ENCODE measurements at regions not wholly inside any gene's neighbourhood (a gene's known extent, or its start where the extent isn't known, plus 50 kb on each side); places are given as distances from the start of the nearest gene placed in this dataset.

GRCh38 chr4:111807576-111807975, 337.7 kb upstream of the FAM241A start:
- ATAC-seq = no peak
- TF ChIP-seq CTCF (IDR thresholded peaks at IDR 0.05) = no peak
- no peak for TF ChIP-seq POLR2AphosphoS5 (IDR thresholded peaks at IDR 0.05)
- TF ChIP-seq POLR2A (IDR thresholded peaks at IDR 0.05) = no peak
- no peak for TF ChIP-seq EP300 (IDR thresholded peaks at IDR 0.05)
- Histone ChIP-seq H3K36me3 (no peaks in the 10 kb centered on the region), H3K4me3 (no peak overlapping the region), H3K27me3 (peaks cover 14% of the 10 kb centered on the region), H3K9me3 (no peaks in the 10 kb centered on the region), H3K4me1 (no peaks in the 10 kb centered on the region), H3K27ac (no peak overlapping the region)
- 58 to 61% methylated on average over 5 of the region's 5 CpGs for WGBS, 2 donors (ENCODE audit: low coverage in 1 of 2)

- WGBS, 2 donors (ENCODE audit: low coverage in 1 of 2) = 36 to 53% methylated on average over 2 of the region's 2 CpGs
- Histone ChIP-seq H3K27me3 (peaks cover 14% of the 10 kb centered on the region), H3K9me3 (no peaks in the 10 kb centered on the region), H3K4me1 (no peaks in the 10 kb centered on the region), H3K4me3 (no peak overlapping the region), H3K27ac (no peak overlapping the region), H3K36me3 (no peaks in the 10 kb centered on the region)
- ATAC-seq = no peak
- TF ChIP-seq POLR2AphosphoS5 (IDR thresholded peaks at IDR 0.05) = no peak
- TF ChIP-seq POLR2A (IDR thresholded peaks at IDR 0.05) = no peak
- TF ChIP-seq CTCF (IDR thresholded peaks at IDR 0.05) = no peak
- TF ChIP-seq EP300 (IDR thresholded peaks at IDR 0.05) = no peak
Observed at GRCh38 chr4:111808174-111808573, 337.1 kb upstream of the FAM241A start.

- ATAC-seq = no peak
- Histone ChIP-seq H3K27ac (no peak overlapping the region), H3K4me1 (no peaks in the 10 kb centered on the region), H3K36me3 (no peaks in the 10 kb centered on the region), H3K27me3 (peaks cover 14% of the 10 kb centered on the region), H3K4me3 (no peak overlapping the region), H3K9me3 (peaks cover 0 to 5% (median 0%) of the 10 kb centered on the region in 3 donors)
- TF ChIP-seq EP300 (IDR thresholded peaks at IDR 0.05) (no peak), POLR2AphosphoS5 (IDR thresholded peaks at IDR 0.05) (no peak), CTCF (IDR thresholded peaks at IDR 0.05) (no peak), POLR2A (IDR thresholded peaks at IDR 0.05) (no peak)
- WGBS, 2 donors (ENCODE audit: low coverage in 1 of 2) = 37 to 52% methylated on average over 2 of the region's 2 CpGs
Observed at GRCh38 chr4:111811661-111812060, 333.6 kb upstream of the FAM241A start.

- H3K4me3 ChIP-seq = no peak overlapping the region
- peaks cover 14% of the 10 kb centered on the region for H3K27me3 ChIP-seq
- TF ChIP-seq EP300 (IDR thresholded peaks at IDR 0.05) (no peak), POLR2A (IDR thresholded peaks at IDR 0.05) (no peak), CTCF (IDR thresholded peaks at IDR 0.05) (no peak), POLR2AphosphoS5 (IDR thresholded peaks at IDR 0.05) (no peak)
- WGBS, 2 donors (ENCODE audit: low coverage in 1 of 2) = 77 to 83% methylated on average over 3 of the region's 3 CpGs
- H3K4me1 ChIP-seq = no peaks in the 10 kb centered on the region
- peaks cover 0 to 9% (median 0%) of the 10 kb centered on the region in 3 donors for H3K9me3 ChIP-seq
- ATAC-seq = no peak
- no peaks in the 10 kb centered on the region for H3K36me3 ChIP-seq
- no peak overlapping the region for H3K27ac ChIP-seq
Observed at GRCh38 chr4:111812114-111812513, 333.1 kb upstream of the FAM241A start.

GRCh38 chr4:111812760-111813159, 332.5 kb upstream of the FAM241A start:
- ATAC-seq = no peak
- TF ChIP-seq EP300 (IDR thresholded peaks at IDR 0.05) (no peak), POLR2AphosphoS5 (IDR thresholded peaks at IDR 0.05) (no peak), CTCF (IDR thresholded peaks at IDR 0.05) (no peak), POLR2A (IDR thresholded peaks at IDR 0.05) (no peak)

More at GRCh38 chr4:111812760-111813159, 332.5 kb upstream of the FAM241A start:
- H3K9me3 ChIP-seq = peaks cover 0 to 15% (median 0%) of the 10 kb centered on the region in 3 donors
- no peaks in the 10 kb centered on the region for H3K36me3 ChIP-seq
- H3K4me3 ChIP-seq = no peak overlapping the region
- no peaks in the 10 kb centered on the region for H3K4me1 ChIP-seq
- WGBS, 2 donors (ENCODE audit: low coverage in 1 of 2) = 69 to 100% methylated on average over 1 of the region's 1 CpG
- no peak overlapping the region for H3K27ac ChIP-seq
- peaks cover 11% of the 10 kb centered on the region for H3K27me3 ChIP-seq
